Midbrain (tissue), 1 donor: ENCODE measurements at regions not wholly inside any gene's neighbourhood (a gene's known extent, or its start where the extent isn't known, plus 50 kb on each side); places are given as distances from the start of the nearest gene placed in this dataset.
"Not testable (repeated sequence)": the region's sequence is repeated elsewhere in the genome, so short reads cannot be mapped to it uniquely, and the experiment has no call there.

Experiments
- DNase-seq: peaks from one replicate; lab custom pipeline; 2025; lab: John Stamatoyannopoulos, UW

DNA sequence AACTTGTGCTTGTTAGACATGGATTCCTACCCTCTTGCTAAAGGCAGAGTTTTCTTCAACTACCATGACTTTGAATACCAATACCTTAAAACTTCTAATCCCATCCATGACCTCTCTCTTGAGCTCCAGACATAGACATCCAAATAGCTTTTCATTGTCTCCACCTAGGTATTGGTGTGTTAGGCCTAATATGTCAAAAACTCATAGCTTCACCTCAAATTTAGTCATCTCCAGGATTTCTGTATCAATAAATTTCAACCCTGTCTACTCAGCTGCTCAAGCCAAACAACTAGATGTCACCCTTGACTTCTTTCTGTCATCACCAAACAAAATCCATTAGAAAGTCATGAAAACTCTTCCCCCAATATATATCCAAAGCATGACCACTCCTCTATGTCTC lies 617.7 kb upstream of the GRIA3 start:
- no peak for DNase-seq

DNA sequence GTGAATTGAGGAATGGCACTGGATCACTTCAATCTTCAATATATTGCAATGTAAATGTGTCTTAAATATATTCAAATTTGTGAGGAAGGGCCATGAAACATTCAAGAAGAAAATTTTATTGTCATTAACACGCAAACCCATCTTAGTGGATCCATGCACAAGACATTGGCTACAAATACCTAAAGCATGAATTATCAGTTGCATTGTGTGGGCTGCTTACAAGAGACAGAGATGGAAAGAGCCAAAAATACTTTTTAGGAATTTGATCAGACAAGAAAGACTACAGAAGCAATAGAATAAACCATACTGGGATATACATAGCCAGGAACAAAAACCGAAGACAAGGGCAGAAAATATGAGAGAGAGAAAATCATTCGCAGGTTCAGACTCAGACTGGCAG lies 616.2 kb upstream of the GRIA3 start:
- no peak for DNase-seq

DNA sequence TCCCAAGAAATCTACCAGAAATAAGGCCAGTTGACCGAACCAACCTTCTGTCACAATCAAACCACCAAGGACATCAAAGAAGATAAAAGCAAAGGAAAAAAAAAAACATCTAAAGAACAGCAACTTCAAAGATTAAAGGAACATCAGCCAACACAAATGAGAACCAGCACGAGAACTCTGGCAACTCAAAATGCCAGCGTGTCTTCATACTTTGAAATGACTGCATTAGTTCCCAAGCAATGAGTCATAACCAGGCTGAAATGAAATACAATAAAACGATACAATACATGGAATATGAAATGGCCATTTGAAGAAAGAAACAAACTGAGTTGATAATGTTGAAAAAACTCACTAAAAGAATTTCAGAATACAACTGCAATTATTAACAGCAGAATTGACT lies 611.6 kb upstream of the GRIA3 start:
- DNase-seq = no peak

DNA sequence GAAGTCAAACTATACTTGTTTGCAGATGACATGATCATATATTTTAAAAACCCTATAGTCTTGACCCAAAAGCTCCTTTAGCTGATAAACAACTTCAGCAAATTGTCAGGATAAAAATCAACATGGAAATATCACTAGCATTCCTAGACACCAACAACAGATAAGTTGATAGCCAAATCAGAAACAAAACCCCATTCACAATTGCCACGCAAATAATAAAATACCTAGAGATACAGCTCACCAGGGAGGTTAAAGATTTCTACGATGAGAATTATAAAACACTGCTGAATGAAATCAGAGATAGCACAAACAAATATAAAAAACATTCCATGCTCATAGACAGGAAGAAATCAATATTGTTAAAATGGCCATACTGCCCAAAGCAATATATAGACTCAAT lies 605.0 kb upstream of the GRIA3 start:
- DNase-seq = no peak

DNA sequence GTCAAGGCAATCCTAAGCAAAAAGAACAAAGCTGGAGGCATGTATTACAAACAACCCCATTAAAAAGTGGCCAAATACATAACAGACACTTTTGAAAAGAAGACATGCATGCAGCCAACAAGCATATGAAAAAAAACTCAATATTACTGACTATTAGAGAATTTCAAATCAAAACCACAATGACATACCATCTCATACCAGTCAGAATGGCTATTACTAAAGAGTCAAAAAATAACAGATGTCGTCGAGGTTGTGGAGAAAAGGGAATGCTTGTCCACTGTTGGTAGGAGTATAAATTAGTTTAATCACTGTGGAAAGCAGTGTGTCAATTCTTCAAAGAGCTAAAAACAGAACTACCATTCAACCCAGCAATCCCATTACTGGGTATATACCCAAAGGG lies 604.6 kb upstream of the GRIA3 start:
- DNase-seq = no peak

DNA sequence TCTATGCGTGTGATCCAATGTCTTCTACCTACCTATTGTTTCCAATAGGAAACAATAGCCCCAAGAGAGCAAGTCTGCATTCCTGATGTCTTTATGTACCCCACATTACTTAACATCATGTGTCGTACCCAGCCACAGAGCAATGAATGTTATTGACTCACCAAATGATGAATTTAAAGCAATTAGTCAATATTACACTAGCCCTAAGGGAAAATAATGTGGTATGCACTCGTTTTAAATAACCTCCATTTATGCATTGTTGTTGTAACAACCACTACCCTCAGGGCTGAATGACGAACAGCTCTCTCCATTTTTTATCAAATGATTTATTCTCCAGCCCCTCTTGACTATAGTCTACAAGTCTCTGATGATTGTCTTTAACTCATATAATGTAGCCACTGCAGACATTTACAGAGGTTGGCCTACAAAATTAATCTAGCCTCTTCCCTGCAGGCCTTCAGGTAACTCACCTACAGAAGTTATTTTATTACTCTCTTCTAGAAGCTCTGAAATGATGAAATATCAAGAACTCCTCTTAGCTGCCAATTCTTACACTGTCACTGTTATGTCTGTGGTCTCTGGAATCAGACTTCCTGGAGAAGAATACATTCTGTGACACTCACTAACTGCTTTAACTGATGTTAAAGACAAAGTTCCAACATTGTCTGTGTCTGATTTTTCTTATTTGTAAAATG lies 601.7 kb upstream of the GRIA3 start:
- DNase-seq = no peak

DNA sequence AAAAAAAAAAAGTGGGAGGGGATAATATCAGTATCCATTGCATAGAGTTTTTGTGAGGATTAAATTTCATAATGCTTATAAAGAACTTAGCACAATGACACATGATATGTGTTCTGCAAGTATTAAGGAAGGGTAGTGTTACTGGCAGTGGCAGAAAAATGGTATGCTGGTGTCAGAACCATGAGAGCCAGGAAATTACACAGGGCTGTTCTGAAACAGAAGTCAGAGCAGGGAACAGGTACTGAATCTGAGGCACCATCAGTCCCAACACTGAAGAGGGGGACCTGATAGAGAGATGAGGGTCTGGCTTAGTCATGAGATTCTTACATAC lies 601.1 kb upstream of the GRIA3 start:
- no peak for DNase-seq

DNA sequence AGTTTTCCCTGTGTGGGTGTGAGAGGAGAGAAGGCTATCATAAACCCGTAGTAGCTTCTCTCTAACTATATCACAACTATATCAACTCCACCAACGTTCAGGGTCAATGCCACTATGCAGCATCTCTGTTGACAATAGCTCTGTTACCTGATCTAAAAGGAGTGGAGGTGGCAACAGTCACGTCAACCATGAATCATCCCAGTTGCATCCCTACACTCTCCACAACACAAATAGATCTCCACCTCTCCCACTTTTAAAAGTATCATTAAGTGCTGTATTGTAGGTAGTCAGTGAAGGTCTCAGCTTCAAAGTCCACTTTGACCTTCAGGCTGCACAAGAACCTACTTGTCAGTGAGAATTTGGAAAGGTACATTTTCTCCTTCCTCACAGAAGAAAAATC lies 600.5 kb upstream of the GRIA3 start:
- no peak for DNase-seq

DNA sequence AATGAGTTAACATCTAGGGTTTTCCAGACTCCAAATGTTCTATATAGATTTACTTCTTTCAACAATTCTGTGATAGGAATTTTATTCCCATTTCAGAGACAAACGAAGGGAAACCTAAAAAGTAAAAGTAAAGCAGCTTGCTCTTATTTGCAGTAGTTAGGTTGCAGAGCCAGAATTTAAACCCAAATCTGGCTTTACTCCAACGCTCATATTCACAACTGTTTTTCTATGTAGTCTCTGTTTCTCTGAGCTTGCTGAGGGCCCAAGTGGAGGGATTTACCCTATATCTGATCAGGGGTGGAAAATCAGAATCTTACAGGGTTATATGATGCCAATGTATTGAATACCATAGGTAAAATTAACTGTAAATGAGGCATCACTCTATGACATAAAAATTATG lies 599.1 kb upstream of the GRIA3 start:
- no peak for DNase-seq

DNA sequence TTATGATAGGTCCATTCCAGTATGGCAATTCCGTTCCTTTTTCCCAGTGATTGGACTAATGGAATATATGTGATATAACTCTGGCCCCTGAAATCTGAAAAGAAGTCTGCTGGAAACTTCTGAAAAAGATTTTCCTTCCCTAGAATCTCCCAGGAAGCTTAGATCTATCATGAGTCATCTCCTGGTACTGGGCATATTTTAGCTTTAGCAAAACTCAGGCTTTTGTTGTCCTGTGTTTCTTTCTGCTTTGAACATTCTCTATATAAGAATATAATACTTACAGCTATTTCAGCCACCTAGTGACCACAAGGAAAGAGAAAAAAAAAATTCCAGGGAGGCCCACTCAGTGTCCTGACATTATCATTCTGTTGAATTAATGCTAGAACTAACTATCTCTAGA lies 597.2 kb upstream of the GRIA3 start:
- no peak for DNase-seq

DNA sequence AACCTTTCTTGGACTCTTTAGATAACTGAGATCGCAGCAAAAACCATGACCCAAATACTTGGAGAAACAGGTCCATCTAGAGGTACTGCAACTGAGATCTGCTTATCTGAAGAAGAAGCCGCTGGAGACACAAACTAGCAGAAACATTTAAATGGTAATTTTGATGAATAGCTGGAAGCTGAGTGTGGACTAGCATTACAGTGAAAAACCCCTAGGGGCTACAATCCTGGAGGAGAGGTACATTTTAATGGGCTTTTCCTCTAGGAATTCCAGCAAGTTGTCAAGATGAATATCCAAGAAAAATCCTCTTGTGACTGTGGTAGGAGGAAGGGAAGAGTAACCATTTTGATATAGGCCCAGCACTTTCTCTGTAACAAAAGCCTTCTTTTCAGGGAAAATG lies 592.5 kb upstream of the GRIA3 start:
- DNase-seq = no peak

DNA sequence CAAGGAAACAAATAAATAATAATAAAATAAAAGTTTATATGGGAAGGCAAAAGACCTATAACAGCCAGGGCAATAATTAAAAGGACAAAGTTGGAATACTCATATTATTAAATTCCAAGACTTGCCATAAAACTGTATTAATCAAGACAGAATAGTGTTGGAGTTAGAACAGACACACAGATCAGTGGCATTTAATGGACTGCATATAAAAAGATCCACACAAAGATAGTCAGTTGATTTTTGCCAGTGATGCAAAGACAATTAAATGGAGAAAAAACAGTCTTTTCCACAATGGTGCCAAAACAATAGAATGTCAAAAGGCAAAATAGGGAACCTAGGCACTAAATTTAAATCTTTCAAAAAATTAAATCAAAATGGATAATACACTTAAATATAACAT lies 587.1 kb upstream of the GRIA3 start:
- DNase-seq = no peak

DNA sequence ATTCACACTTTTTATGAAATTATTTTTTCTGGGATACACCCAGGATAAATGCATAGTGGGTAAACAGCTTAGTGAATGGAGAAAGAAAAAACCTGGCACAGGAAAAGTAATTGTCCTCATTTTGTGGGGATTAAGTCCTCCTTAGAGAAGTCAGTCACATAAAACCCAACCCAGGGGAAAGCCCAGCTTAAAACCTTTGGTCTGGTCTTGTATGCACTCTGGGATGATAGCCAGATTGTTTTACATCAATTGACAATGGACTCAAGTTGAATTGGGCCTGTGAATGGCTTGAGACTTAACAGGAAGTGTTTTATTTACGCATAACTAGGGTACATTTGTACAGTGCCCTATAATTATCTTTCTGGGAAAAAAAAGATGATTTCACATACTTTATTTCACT lies 561.3 kb upstream of the GRIA3 start:
- no peak for DNase-seq

DNA sequence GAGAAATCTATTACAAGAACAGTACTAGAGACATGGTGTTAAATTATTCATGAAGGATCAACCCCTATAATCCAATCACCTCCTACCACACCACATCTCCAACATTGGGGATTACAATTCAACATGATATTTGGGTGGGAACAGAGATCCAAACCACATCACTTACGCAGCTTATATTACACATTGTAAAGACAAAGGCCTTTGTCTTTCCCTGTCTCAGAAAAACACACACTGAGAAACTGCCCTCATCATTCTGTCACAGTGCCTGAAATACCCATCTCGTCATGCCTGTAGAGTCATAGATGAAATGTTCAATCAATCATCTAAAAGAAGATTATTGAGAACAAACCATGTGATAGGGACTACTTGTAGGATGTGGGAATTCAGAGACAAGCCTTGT lies 558.8 kb upstream of the GRIA3 start:
- no peak for DNase-seq

DNA sequence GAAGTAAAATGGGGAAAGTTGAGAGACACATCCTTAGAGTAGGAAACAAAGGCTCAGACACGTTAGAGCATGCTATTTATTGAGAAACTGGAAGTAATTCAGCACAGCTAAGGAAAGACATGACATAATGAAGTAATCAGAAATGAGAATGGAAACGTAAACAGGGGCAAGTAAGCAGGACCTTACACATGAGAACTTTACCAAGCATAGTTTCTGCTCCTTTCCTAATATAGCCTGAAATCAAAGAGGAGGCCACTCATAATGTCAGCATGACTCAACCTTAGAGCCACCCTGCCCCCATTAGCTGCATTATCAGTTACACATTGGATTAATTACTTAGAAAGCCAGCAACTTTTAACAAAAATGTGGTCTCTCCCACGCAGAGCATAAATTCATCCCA lies 558.3 kb upstream of the GRIA3 start:
- DNase-seq = no peak

DNA sequence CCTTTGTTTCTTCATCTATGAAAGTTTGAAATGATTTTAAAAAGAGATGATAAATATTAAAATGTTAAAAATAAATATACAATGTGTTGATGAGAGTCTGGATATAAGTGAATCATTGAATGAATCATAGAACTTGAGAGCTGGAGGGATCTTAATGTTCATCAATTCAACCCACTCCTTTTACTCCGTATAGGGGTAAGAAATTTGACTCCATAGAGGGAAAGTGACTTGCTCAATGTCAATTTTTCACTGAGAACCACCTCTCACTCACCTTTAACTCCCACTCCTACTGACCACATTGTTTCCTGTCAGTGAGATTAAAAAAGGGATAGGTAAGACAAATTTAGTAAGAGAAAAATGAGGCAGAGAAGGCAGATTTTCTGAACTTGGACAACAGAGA lies 557.2 kb upstream of the GRIA3 start:
- no peak for DNase-seq

DNA sequence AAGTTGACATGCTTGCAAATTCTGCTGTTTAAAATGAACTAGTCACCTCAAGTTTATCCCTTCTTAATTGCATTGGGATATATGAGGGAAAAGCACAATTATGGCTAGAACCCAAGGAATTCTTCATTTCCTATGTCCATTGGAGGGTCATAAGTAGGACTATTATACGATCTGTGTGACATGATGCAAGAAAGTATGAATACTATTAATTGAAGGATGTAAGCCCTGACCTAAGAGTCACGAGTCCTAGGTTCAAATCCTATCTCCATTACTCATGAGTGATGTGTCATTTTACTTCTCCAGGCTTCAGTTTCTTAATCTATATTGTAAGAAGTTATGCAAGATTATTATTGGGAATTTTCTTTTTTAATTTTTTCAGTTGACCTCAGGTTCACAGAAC lies 542.9 kb upstream of the GRIA3 start:
- DNase-seq = no peak

DNA sequence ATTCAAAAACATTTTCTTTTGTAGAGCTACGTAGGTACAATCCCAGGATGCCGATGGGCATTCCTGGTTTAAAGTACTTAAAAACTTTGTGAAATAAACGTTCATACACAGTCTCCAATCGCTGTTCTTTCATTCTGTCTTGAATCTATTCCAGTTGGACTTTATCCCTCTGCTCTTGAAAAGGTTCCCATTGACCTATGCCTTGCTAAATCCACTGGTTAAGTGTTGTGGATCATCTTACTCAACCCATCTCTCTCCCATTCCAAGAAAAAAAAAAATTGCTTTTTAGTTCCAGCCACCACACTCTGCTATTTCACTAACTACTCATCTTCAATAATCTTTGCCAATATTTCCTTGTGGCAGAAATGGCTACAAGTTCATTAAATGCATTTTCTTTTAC lies 542.3 kb upstream of the GRIA3 start:
- no peak for DNase-seq

DNA sequence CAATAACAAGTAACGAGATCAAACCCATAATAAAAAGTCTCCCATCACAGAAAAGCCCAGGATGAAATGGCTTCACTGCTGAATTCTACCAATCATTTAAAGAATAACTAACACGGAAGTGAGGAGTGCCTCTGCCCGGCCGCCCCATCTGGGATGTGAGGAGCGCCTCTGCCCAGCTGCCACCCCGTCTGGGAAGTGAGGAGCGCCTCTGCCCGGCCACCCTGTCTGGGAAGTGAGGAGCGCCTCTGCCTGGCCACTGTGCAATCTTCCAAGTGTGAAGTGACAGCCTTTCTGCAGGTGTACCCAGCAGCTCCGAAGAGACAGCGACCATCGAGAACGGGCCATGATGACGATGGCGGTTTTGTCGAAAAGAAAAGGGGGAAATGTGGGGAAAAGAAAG lies 528.8 kb upstream of the GRIA3 start:
- DNase-seq = not testable (repeated sequence)

DNA sequence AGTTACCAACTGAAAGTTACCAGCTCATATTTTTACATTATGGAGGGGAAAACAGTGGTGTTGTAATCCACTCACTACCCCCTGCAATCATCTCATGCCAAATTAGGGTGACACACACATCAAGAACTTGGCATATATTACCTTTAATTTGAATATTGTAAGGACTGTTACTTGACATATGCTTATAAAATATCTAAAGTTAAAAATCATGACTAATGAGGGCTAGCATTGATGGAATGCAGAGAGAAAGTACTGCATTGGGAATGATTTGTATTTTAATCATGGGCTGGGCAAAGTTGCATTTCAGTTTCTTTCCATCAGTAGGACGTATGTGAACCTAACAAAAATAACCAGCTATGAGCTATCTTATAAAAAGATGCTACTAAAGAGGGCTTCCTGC lies 517.5 kb upstream of the GRIA3 start:
- no peak for DNase-seq

DNA sequence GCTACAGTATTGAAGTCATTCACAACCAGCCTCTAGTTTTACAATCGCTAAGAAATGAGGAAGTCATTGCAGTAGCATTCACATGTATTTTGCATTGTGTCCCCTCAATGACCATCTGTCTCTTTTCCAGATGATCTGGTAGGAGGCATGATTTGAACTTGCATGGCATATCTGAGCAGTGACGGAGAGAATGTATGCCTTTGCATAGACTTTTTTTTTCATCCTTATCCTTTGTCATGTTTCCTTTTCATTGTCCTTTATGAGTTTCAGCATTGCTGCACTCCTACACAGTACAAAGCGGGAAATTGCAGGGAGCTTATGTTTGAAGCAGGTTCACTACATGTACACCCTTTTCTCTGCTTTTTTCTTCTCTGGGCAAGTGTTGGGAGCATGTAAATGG lies 516.4 kb upstream of the GRIA3 start:
- no peak for DNase-seq

DNA sequence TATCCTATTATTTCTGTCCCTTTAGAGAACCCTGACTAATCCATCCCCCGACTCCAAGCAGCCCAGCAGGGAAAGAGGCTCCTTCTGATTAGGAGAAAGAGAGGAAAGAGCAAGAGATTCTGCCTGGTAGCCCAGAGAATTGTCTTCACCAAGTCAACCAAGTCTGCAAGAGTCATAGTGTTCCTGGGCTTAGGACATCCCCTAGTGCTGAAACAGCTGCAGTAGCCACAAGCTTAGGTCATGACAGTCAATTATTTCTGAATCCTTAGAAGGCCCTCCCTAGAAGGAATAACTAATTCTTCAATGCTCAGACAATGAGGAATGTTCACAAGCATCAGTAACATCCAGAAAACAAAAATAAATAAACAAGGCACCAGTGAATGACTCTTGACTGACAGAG lies 480.3 kb upstream of the GRIA3 start:
- DNase-seq = no peak

DNA sequence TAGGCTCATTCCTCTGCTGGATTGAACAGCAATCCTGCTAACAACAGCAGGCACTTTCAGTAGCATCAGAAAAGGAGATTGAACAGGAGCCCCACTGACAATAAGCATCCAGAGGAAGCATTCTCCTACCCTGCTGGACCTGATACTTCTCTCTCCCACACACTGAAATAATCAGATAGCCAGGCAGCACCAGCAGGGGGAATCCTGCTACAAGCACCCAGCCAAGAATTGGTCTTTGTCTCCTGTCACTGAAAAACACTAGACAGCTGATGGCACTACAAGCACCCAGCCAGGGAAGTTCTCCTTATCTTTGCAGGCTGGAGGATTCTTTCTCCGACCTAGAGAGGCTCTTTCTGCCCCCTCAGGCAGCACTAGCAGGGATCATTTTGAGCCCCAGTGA lies 444.3 kb upstream of the GRIA3 start:
- no peak for DNase-seq

DNA sequence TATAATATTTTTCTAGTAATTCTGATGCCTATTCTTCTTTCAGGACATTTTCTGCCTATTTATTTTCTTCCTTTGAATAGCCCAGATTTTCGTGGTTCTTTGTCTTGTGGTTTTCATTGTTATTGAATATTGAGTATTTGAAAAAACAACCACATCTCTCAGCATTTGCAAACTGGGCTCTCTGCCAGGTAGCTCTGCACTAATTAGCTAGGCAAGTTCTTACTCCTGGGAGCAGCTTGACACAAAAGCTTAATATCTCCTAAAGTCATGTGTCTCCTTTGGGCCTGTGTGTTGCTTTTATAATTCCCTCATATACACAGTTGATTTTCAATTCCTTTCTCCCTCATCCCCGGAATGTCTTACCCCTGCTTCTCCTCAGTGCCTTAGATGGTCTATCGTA lies 413.5 kb upstream of the GRIA3 start:
- DNase-seq = no peak

DNA sequence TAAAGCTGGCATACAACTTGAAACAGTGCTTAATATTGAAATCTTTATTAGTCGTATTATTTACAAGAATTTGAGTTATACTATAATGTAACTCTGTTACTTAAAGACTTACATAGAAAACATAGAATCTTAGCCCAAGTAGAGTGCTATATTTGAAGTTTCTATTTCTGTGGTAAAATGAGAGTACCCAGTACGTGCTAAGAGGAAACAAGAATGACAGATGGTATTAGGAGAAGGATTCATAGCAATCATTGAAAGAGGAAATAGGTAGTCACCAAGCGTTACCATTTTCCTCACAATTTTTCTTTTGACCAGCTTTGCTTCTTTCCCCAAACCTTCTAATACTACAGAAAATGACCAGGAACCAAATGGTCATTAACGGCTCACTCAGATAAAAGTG lies 412.1 kb upstream of the GRIA3 start:
- no peak for DNase-seq
